Vagina (tissue), 2 donors: ENCODE measurements at regions not wholly inside any gene's neighbourhood (a gene's known extent, or its start where the extent isn't known, plus 50 kb on each side); places are given as distances from the start of the nearest gene placed in this dataset.

Experiments
- DNase-seq, 2 donors: peaks; one replicate each; pipeline ENCODE4 v3.0.0-alpha.2; 2017; ENCODE audit errors: extremely low spot score in 2 of 2
- H3K27ac ChIP-seq: fragments of 200-600 bp; sonication (generic); one replicate; pipeline ENCODE4 v1.5.1; 2019
- H3K27me3 ChIP-seq: fragments of 200-600 bp; sonication (generic); one replicate; pipeline ENCODE4 v1.5.1; 2019
- H3K36me3 ChIP-seq, 2 donors: fragments of 200-600 bp; sonication (generic); one replicate each; pipeline ENCODE4 v1.5.1; 2017 to 2019
- H3K4me1 ChIP-seq: fragments of 200-600 bp; sonication (generic); one replicate; pipeline ENCODE4 v1.5.1; 2019
- H3K4me3 ChIP-seq, 2 donors: fragments of 200-600 bp; sonication (generic); 1 replicate in 1 of 2; 2 replicates in 1 of 2; pipeline ENCODE4 v1.5.1; 2016 to 2019
- H3K9me3 ChIP-seq: fragments of 200-600 bp; sonication (generic); one replicate; pipeline ENCODE4 v1.5.1; 2019
- CTCF ChIP-seq, 3 experiments: fragments of 450-650 bp in 2 of 3; fragments of 200-600 bp in 1 of 3; sonication (generic) in 1 of 3; IDR thresholded peaks; one replicate each; pipeline ENCODE4 v1.5.1; 2017 to 2019; ENCODE audit warnings: antibody characterized with exemption in 3 of 3, mild to moderate bottlenecking in 2 of 3, moderate library complexity in 2 of 3
- POLR2A ChIP-seq, 2 donors: fragments of 450-650 bp; IDR thresholded peaks; one replicate each; pipeline ENCODE4 v1.6.1; 2017; ENCODE audit warnings: antibody characterized with exemption in 2 of 2, mild to moderate bottlenecking in 2 of 2, moderate library complexity in 2 of 2
- POLR2AphosphoS5 ChIP-seq, 2 donors: sonication (generic); formaldehyde crosslinking; IDR thresholded peaks; one replicate each; pipeline ENCODE4 v1.9.0; 2017; ENCODE audit warnings: antibody characterized with exemption in 2 of 2, mild to moderate bottlenecking in 2 of 2, low read depth in 1 of 2; ENCODE audit not compliant: insufficient read depth in 1 of 2
- intact Hi-C: fragments of 100-400 bp; cut with DNase I; formaldehyde crosslinking; loops from one replicate; pipeline ENCODE4 v1.15.1; 2023

- no peak for TF ChIP-seq CTCF (IDR thresholded peaks at IDR 0.05)
- Histone ChIP-seq H3K36me3 (no peaks in the 10 kb centered on the region), H3K27me3 (no peaks in the 10 kb centered on the region), H3K4me3 (no peak overlapping the region), H3K4me1 (no peaks in the 10 kb centered on the region), H3K9me3 (no peaks in the 10 kb centered on the region), H3K27ac (no peak overlapping the region)
- DNase-seq: no peak
- intact Hi-C loops: no loop called here
These were observed 230.7 kb downstream of the HLX start for GRCh38 chr1:221109930-221110329.

- intact Hi-C loops: no loop called here
- Histone ChIP-seq H3K36me3 (no peaks in the 10 kb centered on the region), H3K4me3 (no peak overlapping the region), H3K9me3 (no peaks in the 10 kb centered on the region), H3K27ac (no peak overlapping the region), H3K27me3 (no peaks in the 10 kb centered on the region), H3K4me1 (no peaks in the 10 kb centered on the region)
- no peak for DNase-seq
- TF ChIP-seq CTCF (IDR thresholded peaks at IDR 0.05) (no peak), POLR2AphosphoS5 (IDR thresholded peaks at IDR 0.05; ENCODE audit: insufficient read depth in 1 of 2, low read depth in 1 of 2) (no peak), POLR2A (IDR thresholded peaks at IDR 0.05) (no peak)
These were observed 237.9 kb downstream of the HLX start for GRCh38 chr1:221117133-221117532.

- H3K27me3 ChIP-seq: no peaks in the 10 kb centered on the region
- TF ChIP-seq POLR2AphosphoS5 (IDR thresholded peaks at IDR 0.05; ENCODE audit: insufficient read depth in 1 of 2, low read depth in 1 of 2): no peak
- no peak for TF ChIP-seq POLR2A (IDR thresholded peaks at IDR 0.05)
- no peak for TF ChIP-seq CTCF (IDR thresholded peaks at IDR 0.05)
- H3K36me3 ChIP-seq: no peaks in the 10 kb centered on the region
- no peak overlapping the region for H3K4me3 ChIP-seq
- H3K9me3 ChIP-seq: no peaks in the 10 kb centered on the region
- H3K27ac ChIP-seq: no peak overlapping the region
- DNase-seq: no peak
- H3K4me1 ChIP-seq: no peaks in the 10 kb centered on the region
- intact Hi-C loops: no loop called here
These were observed 238.3 kb downstream of the HLX start for GRCh38 chr1:221117548-221117951.

- intact Hi-C loops: no loop called here
- H3K9me3 ChIP-seq: no peaks in the 10 kb centered on the region
- no peaks in the 10 kb centered on the region for H3K27me3 ChIP-seq
- H3K4me1 ChIP-seq: no peaks in the 10 kb centered on the region
- no peak for DNase-seq
- no peak overlapping the region for H3K27ac ChIP-seq
- H3K4me3 ChIP-seq: no peak overlapping the region
- TF ChIP-seq POLR2A (IDR thresholded peaks at IDR 0.05) (no peak), CTCF (IDR thresholded peaks at IDR 0.05) (no peak), POLR2AphosphoS5 (IDR thresholded peaks at IDR 0.05; ENCODE audit: insufficient read depth in 1 of 2, low read depth in 1 of 2) (no peak)
- H3K36me3 ChIP-seq: no peaks in the 10 kb centered on the region
These were observed 239.1 kb downstream of the HLX start for GRCh38 chr1:221118176-221118937.

- intact Hi-C loops: no loop called here
- TF ChIP-seq CTCF (IDR thresholded peaks at IDR 0.05) (no peak), POLR2AphosphoS5 (IDR thresholded peaks at IDR 0.05; ENCODE audit: insufficient read depth in 1 of 2, low read depth in 1 of 2) (no peak), POLR2A (IDR thresholded peaks at IDR 0.05) (no peak)
- no peak for DNase-seq
- H3K36me3 ChIP-seq: no peaks in the 10 kb centered on the region
- no peak overlapping the region for H3K4me3 ChIP-seq
- no peaks in the 10 kb centered on the region for H3K27me3 ChIP-seq
- H3K9me3 ChIP-seq: no peaks in the 10 kb centered on the region
- H3K4me1 ChIP-seq: no peaks in the 10 kb centered on the region
- H3K27ac ChIP-seq: no peak overlapping the region
These were observed 239.7 kb downstream of the HLX start for GRCh38 chr1:221118938-221119320.
